Endodermal cell (in vitro differentiated cells): ENCODE measurements at regions not wholly inside any gene's neighbourhood (a gene's known extent, or its start where the extent isn't known, plus 50 kb on each side); places are given as distances from the start of the nearest gene placed in this dataset.

ENCODE experiments used
- DNase-seq: peaks from one replicate; pipeline ENCODE4 v3.0.0-alpha.2; 2017
- H3K27ac ChIP-seq: 2 replicates; pipeline ENCODE4 v1.5.1; 2013; ENCODE audit warnings: mild to moderate bottlenecking, low read depth, low read length, moderate library complexity
- H3K27me3 ChIP-seq: 2 replicates; pipeline ENCODE4 v1.6.1; 2013; ENCODE audit warnings: mild to moderate bottlenecking, low read length, moderate library complexity; ENCODE audit not compliant: insufficient read depth, control insufficient read depth, poor library complexity, severe bottlenecking
- H3K36me3 ChIP-seq: 2 replicates; pipeline ENCODE4 v1.7.0; 2013; ENCODE audit warnings: mild to moderate bottlenecking, low read length, moderate library complexity; ENCODE audit not compliant: control insufficient read depth, insufficient read depth
- H3K4me1 ChIP-seq: one replicate; pipeline ENCODE4 v1.7.0; 2013; ENCODE audit warnings: low read length; ENCODE audit not compliant: control insufficient read depth, insufficient read depth
- H3K4me3 ChIP-seq: 2 replicates; pipeline ENCODE4 v1.5.1; 2013; ENCODE audit warnings: mild to moderate bottlenecking, low read length, moderate library complexity
- H3K9ac ChIP-seq: 2 replicates; pipeline ENCODE4 v1.6.1; 2013; ENCODE audit warnings: mild to moderate bottlenecking, low read length, moderate library complexity; ENCODE audit not compliant: poor library complexity, severe bottlenecking; ENCODE audit errors: extremely low read depth
- H3K9me3 ChIP-seq: 2 replicates; pipeline ENCODE4 v1.6.1; 2013; ENCODE audit warnings: mild to moderate bottlenecking, low read length, moderate library complexity; ENCODE audit not compliant: control insufficient read depth
- H3K27ac Mint-ChIP-seq: 2 replicates; pipeline ENCODE4 v1.8.0; 2020; ENCODE audit warnings: mixed read lengths
- H3K27me3 Mint-ChIP-seq: 2 replicates; pipeline ENCODE4 v1.8.0; 2021; ENCODE audit warnings: mild to moderate bottlenecking, mixed read lengths; ENCODE audit not compliant: insufficient read depth
- H3K36me3 Mint-ChIP-seq: 2 replicates; pipeline ENCODE4 v1.8.0; 2020; ENCODE audit warnings: low read depth, mixed read lengths
- H3K4me1 Mint-ChIP-seq: 2 replicates; pipeline ENCODE4 v1.8.0; 2020; ENCODE audit warnings: mixed read lengths
- H3K4me3 Mint-ChIP-seq: 2 replicates; pipeline ENCODE4 v1.8.0; 2020; ENCODE audit warnings: mild to moderate bottlenecking, moderate library complexity, mixed read lengths
- H3K9me3 Mint-ChIP-seq: 2 replicates; pipeline ENCODE4 v1.8.0; 2020; ENCODE audit warnings: mild to moderate bottlenecking, mixed read lengths
- WGBS, 2 experiments: methylation state at CpG; one replicate each; pipeline versions ENCODE4 v1.1.5 to v1.1.7; 2013; ENCODE audit warnings: missing lambda C conversion rate in 2 of 2, mixed read lengths in 1 of 2; ENCODE audit not compliant: insufficient coverage in 1 of 2, insufficient read length in 1 of 2; 5-methylcytosine and 5-hydroxymethylcytosine counted together
- TF ChIP-seq, protein P1 (sequence below): fragments of 200-600 bp; sonication (generic); conservative IDR thresholded peaks from 2 replicates; pipeline ENCODE4 v1.5.0; 2021; ENCODE audit warnings: antibody characterized with exemption, mild to moderate bottlenecking

DNA sequence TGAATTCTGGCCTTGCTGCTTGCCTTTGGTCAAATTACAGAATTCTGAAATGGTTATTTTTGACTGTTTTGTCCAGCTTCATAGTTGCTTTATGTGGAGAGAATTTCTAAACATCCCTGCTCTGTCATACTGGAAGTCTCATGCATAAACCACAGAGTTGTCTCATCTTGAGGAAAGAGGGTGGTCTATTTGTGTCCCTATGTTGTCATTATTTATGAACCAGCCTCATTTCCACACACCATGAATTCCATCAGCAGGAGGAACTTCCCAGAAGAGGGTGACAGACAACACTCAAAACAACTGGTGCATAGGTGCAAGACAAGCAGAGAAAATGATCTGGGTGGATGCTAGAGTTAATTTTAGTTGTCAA, 525.8 kb upstream of the GOT2 start:
- no peak overlapping the region for H3K27ac Mint-ChIP-seq

DNA sequence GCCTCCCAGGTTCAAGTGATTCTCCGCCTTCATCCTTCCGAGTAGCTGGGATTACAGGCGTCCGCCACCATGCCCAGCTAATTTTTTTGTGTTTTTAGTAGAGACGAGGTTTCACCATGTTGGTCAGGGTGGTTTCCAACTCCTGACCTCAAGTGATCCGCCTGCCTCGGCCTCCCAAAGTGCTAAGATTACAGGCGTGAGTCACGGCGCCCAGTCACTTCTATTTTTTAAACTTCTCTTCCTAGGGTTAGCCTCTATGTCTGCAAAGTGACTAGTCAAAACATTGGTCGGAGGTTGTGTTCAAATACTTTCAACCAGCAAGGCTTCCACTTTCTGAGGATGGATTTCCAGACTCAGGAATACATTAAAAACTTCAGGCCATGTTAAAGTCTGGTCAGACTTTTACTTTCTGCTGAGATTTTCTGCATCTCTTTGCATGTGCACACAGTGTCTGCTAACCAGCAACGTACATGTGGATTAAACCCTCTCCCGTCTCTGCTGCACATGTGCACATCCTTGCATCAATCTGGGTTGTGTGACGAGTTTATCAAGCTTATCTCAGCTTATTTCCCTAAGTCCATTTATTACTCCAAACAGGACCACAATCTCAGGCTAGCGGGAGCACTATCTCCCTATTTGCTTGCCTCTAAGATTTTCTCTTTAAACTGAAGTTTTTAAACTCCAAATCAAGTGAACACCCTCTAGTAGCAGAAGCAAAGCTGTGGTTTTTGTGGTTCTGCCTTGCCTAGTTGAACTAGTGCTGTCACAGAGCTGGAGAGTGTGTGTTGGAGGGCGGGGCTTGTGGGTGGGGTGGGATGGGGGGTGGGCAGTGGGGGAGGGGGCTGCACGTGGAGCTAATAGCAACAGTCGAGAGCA, 525.2 kb upstream of the GOT2 start:
- Mint-ChIP-seq H3K36me3 (no peaks in the 10 kb centered on the region), H3K27ac (no peak overlapping the region), H3K4me1 (no peaks in the 10 kb centered on the region), H3K9me3 (peaks cover 8% of the 10 kb centered on the region), H3K27me3 (no peaks in the 10 kb centered on the region), H3K4me3 (no peak overlapping the region)
- Histone ChIP-seq H3K9me3 (peaks cover 13% of the 10 kb centered on the region), H3K27me3 (no peaks in the 10 kb centered on the region), H3K27ac (no peak overlapping the region), H3K36me3 (no peaks in the 10 kb centered on the region), H3K4me3 (no peak overlapping the region), H3K9ac (no peak overlapping the region), H3K4me1 (no peaks in the 10 kb centered on the region)
- DNase-seq: no peak
- 91% methylated on average over 15 to 17 of the region's 18 CpGs for WGBS, 2 experiments
- TF ChIP-seq, protein P1, sequence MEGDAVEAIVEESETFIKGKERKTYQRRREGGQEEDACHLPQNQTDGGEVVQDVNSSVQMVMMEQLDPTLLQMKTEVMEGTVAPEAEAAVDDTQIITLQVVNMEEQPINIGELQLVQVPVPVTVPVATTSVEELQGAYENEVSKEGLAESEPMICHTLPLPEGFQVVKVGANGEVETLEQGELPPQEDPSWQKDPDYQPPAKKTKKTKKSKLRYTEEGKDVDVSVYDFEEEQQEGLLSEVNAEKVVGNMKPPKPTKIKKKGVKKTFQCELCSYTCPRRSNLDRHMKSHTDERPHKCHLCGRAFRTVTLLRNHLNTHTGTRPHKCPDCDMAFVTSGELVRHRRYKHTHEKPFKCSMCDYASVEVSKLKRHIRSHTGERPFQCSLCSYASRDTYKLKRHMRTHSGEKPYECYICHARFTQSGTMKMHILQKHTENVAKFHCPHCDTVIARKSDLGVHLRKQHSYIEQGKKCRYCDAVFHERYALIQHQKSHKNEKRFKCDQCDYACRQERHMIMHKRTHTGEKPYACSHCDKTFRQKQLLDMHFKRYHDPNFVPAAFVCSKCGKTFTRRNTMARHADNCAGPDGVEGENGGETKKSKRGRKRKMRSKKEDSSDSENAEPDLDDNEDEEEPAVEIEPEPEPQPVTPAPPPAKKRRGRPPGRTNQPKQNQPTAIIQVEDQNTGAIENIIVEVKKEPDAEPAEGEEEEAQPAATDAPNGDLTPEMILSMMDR: no peak

More for the DNA sequence above, 525.8 kb upstream of the GOT2 start:
- H3K36me3 Mint-ChIP-seq: no peaks in the 10 kb centered on the region
- H3K9me3 Mint-ChIP-seq: peaks cover 8% of the 10 kb centered on the region
- H3K4me1 Mint-ChIP-seq: no peaks in the 10 kb centered on the region
- no peak overlapping the region for H3K27ac ChIP-seq
- H3K9me3 ChIP-seq: peaks cover 10% of the 10 kb centered on the region
- no peaks in the 10 kb centered on the region for H3K4me1 ChIP-seq
- no peak overlapping the region for H3K4me3 Mint-ChIP-seq
- no peak for DNase-seq
- TF ChIP-seq, protein P1: no peak
- no peaks in the 10 kb centered on the region for H3K27me3 ChIP-seq
- no peak overlapping the region for H3K9ac ChIP-seq
- no peaks in the 10 kb centered on the region for H3K27me3 Mint-ChIP-seq
- H3K36me3 ChIP-seq: no peaks in the 10 kb centered on the region
- H3K4me3 ChIP-seq: no peak overlapping the region

DNA sequence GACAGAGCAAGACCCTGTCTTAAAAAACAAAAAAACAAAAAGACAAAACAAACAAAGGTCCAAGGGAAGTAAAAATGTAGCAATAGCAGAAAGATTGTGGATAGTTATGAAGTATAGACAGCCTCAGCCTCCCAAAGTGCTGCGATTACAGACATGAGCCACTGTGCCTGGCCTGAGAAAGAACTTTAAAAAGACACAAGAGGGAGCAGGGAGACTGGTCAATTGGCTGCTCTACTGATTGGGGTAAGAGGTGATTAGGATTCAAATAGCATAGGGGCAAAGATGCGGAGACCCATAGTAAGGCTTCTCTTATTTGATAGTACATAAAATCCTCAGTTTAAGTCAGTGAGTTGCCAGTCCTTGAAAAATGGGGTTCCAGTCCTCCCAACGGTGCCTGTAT, 518.2 kb upstream of the GOT2 start:
- Histone ChIP-seq H3K36me3 (no peaks in the 10 kb centered on the region), H3K4me3 (no peak overlapping the region), H3K9me3 (peaks cover 9% of the 10 kb centered on the region), H3K9ac (no peak overlapping the region), H3K27ac (no peak overlapping the region), H3K4me1 (no peaks in the 10 kb centered on the region), H3K27me3 (no peaks in the 10 kb centered on the region)
- Mint-ChIP-seq H3K9me3 (peaks cover 4% of the 10 kb centered on the region), H3K27ac (no peak overlapping the region), H3K36me3 (no peaks in the 10 kb centered on the region), H3K27me3 (no peaks in the 10 kb centered on the region), H3K4me1 (peaks cover 2% of the 10 kb centered on the region), H3K4me3 (no peak overlapping the region)
- WGBS, 2 experiments: 85 to 90% methylated on average over 3 of the region's 3 CpGs
- no peak for DNase-seq
- TF ChIP-seq, protein P1: peak; percentile 76
